Nucleus accumbens (tissue), 56 donors: ENCODE measurements at regions not wholly inside any gene's neighbourhood (a gene's known extent, or its start where the extent isn't known, plus 50 kb on each side); places are given as distances from the start of the nearest gene placed in this dataset.

ENCODE experiments used
- DNase-seq, 56 donors: peaks; one replicate each; lab custom pipeline; 2025; lab: John Stamatoyannopoulos, UW

DNA sequence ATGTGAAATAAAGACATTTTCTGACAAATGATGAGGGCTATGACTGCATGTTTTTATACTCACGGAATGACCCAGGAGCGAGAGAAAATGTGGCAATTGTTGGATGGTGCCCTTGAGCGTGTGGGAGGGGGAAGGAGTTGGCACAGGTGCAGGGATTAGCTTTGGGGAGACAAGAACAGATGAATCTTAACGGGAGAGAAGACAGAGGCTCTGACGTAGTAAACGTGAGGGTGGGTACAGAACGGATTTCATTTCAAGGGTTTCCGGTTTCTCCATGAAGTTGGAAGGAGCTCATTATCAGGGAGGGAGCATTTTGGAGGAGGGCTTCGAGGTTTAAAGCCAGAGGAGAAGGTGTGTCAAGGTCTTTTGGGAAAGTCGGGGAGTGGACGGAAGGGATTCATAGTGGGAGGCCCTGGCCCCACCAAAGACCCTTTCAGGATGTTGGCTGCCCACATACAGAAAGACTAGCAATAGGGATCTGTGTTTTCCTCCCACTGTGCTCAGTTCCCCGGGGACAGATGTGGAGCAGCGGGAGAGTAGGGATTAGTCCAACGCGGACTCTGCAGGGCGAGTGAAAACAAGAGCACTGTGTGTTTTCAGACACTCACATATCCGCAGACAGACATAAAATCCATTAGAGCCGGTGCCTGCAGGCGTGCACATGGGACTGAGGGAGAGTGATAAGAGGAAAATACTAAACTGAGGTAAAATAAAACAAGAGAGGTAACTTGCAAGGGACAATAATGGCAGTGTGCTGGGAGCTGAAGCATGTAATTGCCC lies 584.1 kb downstream of the AJAP1 start:
- DNase-seq, result peak in 1 of 56 donors; percentile 6

DNA sequence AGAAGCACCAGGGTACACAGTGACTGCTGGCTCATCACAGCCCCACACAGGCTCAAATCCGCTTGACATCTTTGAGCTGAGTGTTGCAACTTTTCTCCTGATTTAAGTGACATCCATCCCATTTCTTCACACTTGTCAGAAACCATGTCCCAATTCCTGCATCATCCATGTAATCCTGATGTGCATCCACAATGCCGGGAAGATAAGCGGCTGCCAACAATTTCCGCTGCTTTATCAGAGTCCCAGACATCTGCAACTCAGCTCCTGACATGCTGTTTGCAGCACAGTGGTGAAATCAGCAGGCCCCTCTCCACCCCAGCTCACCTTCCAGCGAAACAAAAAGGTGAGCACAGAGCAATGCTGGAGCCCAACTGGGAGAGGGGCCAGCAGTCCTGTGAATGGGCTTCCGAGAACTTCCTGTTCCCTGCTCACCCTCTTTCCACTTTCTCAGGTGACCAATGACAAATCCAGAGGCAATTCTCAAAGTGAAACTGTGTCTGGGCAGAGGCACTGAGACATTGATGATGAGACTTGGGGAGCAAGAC lies 581.0 kb downstream of the AJAP1 start:
- no peak for DNase-seq

DNA sequence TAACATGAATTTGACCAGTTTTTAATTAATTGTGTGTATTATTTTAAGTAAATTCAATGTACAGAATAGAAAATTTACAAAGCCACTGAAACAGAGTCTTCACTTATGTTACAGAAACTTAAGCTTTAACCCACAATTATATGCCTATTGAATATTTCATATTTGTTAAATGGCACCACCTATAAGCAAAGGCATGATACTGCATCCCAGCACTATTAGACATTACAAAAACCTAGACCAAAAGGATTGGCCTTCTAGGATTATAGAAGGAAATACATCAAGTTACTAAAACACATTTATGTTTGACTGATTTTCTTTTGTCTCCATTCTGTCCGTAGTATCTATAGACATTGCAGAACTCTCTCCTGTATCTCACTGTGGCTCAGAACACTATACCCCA lies 578.1 kb downstream of the AJAP1 start:
- no peak for DNase-seq

DNA sequence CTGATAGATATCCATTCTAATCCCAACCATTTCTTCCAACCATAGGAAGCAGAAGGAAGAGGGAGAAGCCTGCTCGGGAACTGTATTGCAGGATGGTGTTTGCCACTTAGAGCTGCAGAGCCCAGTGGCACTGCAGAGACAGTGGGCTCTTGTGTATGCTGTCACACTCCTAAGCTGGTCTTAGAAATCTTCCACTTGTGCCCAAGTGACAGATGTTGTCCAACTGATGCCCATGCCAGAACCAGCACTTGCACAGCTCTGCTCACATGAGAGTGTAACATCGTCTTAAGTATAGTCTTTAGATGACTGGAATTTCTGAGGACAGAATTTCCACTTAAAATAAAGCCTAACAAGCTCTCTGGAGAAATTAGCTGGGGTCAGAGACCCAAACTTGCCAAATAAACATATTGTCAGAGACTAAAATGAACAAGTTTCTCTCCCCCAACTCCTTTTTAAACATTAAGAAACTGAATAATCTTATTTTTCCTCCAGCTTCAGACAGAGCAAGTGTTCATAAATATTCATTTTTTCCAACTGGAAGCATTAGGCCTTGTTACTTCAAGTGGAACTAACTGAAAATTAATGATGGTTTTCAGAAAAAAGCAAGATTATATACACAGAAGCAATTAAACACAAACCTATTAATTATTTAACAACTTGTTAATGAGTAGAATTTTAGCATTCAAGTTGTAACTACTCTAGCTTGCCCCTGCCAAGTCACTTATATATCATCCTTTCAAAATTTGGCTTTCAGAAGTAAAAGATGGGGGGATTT lies 577.3 kb downstream of the AJAP1 start:
- DNase-seq, result no peak

DNA sequence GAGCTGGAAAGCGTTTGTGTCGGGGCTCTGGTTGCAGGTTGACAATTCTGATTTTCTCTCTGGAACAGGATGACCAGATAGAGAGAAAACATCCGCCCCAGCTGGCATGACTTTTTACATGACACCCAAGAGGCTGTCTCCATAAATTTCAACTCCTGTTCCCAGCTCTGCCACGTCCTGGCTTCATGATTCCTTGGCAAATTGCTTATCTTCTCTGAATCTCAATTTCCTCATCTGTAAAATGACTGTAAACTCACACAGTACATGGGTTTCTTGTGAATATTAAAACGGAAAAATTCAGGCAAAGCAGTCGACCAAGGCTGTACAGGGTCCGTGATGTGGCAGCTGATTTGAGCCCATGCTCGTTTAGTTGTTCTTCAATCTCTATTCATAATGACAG lies 572.7 kb downstream of the AJAP1 start:
- DNase-seq, result no peak

DNA sequence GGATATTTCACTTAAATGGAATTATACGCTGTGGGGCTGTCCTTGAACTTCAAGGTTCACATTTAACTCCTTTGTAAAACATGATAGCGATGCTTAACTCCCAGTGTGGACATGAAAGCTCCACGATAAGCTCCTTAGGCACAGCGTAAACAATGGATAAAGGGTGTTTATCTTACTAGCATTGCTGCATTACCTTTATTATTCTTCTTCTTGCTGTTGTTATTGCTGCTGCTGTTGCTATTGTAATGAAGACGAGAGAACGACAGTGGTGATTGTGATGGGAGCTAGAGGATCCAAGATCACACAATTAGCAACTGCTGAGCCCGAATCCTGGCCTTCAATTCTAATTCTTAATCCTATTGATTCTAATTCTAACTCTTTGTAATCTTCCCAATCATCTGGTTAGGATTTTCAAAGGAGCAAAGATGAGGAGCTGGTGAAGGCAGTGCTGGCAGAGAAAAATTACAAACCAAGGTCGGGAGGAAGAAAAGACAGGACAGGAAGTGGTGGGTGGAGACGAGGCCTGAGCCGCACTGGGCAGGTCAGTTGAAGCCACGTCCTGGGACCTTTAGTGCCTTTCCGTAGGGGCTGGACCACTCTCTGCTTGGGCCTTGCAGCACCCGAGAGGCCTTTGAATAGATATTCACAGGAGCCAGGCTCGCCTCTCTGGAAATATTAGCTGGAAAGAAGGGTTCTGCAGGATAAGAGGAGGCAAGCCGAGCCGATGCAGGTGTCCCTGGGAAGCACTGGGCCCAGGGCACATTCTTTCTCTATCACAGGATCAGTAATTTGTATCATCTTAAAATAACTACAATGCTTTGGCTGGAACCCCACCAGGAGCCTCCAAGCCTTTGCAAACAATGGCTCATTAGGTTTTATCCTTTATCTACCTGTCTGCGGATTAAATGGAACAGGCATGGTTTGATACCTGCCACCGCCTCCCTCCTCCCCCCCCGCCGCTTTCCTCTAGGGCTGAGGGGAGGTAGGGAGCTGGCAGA lies 571.6 kb downstream of the AJAP1 start:
- no peak for DNase-seq

DNA sequence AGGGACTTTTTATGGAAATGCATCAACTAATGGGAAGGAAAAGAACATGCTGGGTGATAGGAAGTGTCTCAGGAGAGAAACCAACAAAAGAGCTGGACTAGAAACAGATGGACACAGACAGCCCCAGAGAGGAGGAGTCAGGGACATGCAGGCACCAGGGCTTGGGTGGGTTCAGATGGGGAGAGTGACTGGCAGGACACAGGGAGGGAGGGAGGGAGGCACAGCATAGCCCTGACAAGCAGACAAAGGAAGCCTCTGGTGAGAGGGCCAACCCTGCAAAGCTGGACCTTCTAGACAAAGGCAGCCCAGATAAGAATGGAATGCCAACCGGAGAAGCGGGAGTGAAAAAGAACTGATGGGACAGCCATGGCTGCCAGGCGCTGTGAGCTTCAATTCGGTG lies 568.8 kb downstream of the AJAP1 start:
- peak in 39 of 56 donors; percentile 12 to 74 (median 37) for DNase-seq

DNA sequence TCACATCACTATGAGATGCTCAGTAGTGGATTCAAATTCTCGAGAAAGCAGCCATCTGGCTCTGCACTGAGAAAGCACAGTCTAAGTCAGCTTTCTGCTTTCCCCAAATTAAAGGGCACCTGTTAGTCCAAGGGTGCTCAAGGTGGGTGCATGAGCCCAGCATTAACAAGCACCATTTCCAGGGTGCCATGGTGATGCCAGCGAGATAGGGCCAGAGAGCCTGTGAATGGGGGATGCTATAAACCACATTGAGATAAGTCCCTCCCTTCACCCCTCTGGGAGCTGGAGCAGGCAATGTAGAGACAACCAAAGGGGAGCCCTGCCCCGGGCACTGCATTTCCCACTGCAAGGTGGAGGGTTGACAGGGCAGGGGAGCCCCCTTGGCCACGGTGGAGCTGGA lies 568.2 kb downstream of the AJAP1 start:
- DNase-seq, result no peak

DNA sequence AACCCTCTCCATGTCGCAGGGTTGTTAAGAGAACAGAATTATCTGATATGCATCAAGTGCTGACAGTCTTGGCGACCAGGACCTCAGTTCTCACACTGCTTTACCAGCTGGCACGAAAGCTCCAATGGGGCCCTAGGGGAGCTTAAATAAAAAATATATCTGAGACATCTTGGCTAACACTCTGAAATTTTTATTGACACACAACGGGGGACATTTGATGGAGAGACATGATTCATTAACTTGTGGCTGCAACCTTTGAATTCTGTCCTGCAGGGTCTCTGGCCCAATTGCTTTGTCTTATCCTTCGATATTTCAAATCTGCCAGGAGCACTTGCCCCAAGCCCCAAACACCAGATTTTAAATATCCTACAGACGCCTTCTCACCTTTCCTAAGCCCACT lies 567.0 kb downstream of the AJAP1 start:
- no peak for DNase-seq

DNA sequence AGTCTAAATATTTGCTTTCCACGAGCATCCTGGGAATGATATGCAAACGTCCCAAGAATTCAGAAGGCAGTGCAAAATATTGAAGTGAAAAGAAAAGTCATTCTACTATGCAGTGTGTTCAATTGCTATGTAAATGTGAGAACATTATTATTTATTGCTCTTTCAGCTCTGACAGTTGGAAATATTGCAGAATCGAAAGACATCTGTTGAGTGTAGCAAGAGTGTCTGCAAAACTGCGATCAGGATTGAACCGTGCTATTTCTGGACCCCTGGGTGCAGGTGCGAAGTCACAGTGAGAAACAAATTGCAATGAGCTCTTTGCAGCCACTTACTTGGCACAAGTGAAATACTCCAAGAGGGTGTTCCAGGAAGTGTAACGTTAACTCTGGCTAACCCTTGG lies 566.4 kb downstream of the AJAP1 start:
- no peak for DNase-seq

DNA sequence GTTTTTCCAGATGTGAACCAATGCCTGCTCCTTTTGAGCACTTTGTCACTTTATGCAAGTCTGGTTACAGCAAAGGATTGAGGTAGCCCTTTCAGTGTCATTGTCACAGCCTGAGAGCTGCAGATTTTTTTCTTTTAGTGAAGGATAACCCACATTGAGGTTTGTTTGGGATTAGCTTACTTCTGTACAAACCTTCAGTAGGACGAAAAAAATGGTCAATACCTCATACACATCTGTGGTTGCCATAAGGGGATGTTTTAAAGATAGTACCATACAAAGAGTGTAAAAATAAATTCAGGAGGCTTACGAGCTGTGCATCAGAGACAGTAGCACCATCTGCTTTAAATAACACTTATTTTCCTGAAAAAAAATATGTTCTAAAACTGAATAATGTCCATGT lies 566.0 kb downstream of the AJAP1 start:
- no peak for DNase-seq

DNA sequence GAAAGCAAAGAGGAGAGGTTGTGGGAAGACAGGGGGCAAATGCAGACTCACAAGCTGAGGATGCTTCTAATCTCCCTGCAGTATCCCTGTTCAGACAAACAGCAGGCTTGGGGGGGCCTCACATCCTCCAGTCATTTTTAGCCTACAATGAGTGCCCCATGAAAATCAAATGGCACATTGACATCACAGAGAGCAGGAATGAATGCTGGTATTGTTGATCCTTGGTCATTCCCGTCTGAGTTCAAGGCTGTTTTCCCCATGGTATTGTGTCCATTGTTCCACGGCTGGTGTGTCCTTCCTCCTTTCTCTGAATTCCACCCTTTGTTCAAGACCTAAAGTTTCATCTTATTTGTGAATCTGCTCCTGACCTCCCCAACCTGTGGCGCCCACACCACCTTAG lies 545.6 kb downstream of the AJAP1 start:
- peak in 33 of 56 donors; percentile 4 to 60 (median 22) for DNase-seq

DNA sequence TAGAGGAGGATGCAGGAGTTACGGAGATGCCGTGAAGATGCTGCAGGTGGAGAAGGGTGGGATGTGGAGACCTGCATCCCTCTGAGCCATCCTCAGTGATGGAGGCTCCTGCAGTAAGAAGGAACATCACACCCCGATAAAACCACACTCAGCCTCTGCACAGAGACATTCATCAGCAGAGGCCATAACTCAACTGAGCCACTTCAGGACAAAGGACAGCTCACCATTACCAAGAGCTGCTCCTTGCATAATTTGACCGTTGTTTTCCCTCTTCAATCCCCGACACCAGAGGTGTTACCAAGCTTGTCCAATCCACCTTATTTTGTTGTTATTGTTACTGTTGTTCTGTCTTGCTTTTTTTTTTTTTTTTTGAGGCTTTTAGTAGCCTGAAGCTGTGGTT lies 543.9 kb downstream of the AJAP1 start:
- no peak for DNase-seq

DNA sequence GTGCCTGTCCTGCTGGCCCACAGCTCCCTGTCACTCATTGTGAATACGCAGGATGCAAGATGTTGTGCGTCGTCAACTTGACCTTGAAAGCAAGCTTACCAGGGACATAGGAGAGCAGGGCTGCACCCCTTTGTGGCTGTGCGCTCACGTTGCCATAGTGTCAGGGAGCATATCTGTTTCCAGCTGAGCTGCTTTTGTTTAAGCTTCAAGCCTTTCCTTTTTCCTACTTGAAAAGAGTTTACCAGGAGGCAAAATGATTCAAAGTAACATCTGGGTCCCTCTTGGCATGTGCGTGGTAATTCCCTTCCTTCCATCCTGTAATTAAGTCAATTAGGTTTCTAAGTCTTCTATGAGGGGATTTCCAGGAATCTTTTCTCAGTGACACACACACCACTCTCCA lies 537.1 kb downstream of the AJAP1 start:
- DNase-seq, result no peak

DNA sequence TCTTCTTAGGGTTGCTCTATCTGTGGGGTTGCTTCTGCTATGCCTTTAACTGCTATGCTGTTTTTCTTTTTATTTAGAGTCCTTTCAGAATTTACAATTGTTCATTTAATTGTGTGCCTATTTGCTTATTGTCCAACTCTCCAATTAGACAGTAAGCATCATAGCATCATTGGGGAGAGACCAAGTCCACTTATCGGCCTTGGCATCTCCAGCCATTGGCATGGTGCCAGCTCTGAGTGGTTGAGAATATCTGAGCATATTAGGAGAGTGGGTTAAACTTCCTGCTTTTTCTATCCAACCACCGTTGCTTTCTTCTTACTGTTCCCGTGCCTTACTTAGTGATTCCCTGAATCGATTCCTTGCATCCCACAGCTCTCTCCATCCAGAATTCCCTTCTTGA lies 535.0 kb downstream of the AJAP1 start:
- no peak for DNase-seq

DNA sequence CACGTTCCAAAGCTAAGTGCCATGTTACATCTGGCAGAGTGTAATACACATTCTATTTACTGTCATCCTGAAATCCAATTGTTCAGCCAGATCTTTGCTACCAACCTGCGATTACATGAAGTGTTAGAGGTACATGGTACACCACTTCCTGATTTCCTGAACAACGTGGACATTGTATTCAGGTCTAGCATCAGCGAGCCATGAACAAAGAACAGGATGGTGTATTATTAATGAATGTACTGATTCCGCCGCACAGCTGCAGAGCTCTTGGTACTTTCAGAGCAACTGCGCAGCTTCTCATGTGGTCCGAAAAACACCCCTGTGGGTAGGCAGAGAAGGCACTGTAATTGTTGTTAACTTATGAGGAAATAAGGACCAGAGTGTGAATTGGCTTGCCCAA lies 511.4 kb downstream of the AJAP1 start:
- no peak for DNase-seq

DNA sequence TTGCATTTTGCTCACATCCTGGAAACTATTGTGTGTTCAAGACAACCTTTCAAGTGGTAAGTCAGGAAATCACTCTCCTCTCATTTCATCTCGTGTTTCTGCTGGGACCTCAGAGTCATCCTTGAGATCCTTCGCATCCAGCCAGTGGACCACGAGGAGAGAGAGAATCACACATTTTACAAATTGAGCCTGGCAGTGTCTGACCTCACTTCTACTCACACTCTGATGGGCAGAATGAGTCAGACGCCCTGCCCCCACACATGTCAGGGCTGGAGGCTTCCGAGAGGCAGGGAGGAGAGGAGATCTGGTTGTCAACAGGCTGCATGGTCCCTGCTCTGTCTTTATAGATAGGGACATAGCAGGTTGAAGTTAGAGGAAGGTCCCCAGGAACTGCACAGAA lies 509.7 kb downstream of the AJAP1 start:
- DNase-seq, result no peak

DNA sequence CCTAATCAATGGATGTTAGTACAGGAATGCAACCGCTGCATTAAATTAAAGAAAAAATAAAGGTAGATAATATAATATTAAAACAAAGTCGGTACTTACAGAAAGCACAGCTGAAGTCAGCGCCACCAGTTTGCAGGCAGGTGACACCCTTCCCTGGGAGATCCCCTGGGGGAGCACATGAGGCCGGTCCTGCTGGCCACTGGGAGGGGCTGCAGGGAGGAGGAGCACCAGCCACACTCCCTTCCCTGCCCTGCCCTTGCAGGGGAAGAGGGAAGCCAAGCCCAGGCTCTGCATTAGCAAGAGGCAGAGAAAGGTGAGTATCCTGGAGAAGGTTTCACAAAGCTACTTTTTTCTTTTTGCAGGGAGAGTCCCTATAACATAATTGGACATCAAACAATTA lies 507.0 kb downstream of the AJAP1 start:
- no peak for DNase-seq

DNA sequence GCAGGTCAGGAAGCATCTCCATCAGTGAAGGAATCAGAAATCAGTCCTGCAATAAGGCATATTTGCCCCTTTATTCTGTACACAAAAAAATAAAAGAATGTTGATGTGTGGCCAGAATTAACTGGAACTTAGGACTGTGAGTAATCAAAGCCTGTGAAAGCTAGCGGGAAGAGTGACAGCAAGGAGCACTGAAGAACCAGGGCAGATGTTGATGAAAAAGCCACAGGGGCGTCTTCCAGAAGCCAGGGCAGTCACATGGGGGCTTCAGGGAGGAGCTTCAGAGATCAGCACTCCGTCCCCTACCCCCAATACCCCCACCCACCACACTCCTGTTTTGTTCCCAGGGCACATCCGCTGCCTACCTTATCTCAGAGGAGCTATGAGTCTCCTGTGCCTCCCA lies 502.8 kb downstream of the AJAP1 start:
- no peak for DNase-seq

DNA sequence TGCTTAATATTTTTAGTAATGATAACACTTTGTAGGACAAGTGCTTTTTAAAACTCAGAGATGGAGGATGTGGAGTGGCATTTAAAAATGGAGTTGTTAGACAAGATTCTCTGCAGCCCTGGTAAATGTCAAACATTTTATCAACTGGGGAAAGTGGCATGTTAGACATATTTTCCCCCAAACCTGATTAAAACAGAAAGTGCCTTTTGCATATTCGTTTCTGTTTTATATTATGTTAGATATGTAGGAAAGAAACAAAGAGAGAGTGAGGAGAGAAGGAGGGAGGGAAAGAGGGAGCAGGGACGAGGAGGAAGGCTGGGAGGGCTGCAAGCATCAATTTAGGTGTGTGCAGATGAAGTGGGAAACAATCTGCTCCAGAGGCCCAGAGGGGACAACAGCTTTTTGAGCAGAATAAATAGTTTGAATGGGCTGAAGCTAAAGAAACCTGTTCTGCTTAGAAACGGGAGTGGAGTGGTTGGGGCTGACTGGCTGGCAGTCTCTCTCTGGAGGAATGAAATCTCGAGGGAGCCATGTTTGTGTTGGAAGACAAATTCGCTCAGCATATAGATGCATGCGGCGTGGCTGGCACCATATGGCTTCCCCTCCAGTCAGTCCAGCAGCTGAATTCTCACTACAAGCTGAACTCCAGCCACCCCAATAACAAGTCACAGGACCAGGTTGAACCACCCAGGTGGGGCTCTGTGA lies 502.2 kb downstream of the AJAP1 start:
- no peak for DNase-seq
